Activated gamma-delta T cell treated with anti-CD3 and anti-CD28 coated beads, Interleukin-2, amount 50 U/mL, for 16 hours (primary cell): ENCODE measurements at regions not wholly inside any gene's neighbourhood (a gene's known extent, or its start where the extent isn't known, plus 50 kb on each side); places are given as distances from the start of the nearest gene placed in this dataset.
"Not testable (repeated sequence)": the region's sequence is repeated elsewhere in the genome, so short reads cannot be mapped to it uniquely, and the experiment has no call there.

ENCODE experiments used
- DNase-seq: peaks from one replicate; pipeline ENCODE4 v3.0.0-alpha.2; 2020; ENCODE audit warnings: low read depth

DNA sequence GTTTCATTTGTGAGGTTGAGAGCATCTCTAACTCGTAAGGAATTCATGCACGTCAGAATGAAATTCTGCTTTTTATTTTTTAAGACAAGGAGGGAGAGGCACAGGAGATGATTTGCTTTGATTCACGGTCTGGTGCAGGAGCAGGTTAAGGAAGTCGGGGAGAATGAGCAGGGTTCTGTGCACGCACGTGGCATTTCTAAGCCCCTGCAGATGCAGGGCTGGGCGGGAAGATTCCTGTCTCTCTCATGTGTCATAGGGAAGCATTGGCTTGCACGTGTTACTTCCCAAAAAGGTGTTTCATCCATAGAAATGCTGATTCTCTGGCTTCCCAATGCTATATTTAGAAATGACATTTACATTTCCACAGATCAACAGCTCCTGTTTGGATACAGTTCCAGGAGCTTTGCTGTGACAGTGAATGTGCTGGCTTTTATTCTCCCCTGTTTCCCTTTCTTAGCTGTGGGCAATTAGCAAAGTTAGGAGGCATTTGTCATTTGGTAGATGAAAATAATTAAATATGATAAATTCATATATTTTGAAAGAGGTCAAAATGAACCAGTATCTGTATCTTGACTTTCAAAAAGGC, 119.7 kb upstream of the ZFP64 start:
- DNase-seq: no peak

DNA sequence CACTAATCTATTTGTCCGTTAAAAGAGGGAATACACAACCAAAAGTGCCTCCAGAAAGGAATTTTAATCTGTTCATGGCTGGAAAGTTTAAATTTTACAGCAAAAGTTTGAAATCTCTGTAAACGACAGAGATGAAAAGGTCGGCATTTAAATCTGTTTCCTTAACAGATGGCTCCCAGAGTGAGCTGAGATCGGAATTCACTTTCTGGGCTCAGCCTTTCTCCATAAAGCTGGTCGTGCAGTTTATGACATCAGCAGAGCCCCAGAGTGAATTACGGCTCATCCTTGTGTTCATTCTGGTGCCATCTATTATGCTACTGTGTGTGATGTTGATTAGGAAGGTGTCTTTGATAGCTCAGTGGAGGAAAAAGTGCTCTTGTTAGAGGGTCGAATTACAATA, 117.6 kb upstream of the ZFP64 start:
- DNase-seq: no peak

DNA sequence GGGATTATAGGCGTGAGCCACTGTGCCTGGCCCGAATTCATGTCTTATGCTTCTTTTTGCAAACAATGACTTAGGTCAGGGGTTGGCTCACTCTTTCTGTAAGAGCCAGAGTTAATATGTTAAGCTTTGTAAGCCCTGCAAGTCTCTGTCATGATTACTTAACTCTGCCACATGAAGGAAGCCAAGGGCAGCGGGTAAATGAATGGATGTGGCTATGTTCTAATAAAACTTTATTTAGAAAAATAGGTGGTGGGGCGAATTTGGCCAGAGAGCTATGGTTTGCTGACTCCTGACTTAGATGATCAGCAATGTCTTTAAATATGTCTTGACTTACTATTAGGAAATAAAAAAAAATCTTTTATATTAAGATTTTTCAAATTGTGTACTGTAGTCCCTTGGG, 114.9 kb upstream of the ZFP64 start:
- DNase-seq: no peak

- DNase-seq: no peak
These were observed 114.3 kb upstream of the ZFP64 start for GRCh38 chr20:52305858-52306257.

- no peak for DNase-seq
These were observed 113.6 kb upstream of the ZFP64 start for GRCh38 chr20:52305024-52305645.

DNA sequence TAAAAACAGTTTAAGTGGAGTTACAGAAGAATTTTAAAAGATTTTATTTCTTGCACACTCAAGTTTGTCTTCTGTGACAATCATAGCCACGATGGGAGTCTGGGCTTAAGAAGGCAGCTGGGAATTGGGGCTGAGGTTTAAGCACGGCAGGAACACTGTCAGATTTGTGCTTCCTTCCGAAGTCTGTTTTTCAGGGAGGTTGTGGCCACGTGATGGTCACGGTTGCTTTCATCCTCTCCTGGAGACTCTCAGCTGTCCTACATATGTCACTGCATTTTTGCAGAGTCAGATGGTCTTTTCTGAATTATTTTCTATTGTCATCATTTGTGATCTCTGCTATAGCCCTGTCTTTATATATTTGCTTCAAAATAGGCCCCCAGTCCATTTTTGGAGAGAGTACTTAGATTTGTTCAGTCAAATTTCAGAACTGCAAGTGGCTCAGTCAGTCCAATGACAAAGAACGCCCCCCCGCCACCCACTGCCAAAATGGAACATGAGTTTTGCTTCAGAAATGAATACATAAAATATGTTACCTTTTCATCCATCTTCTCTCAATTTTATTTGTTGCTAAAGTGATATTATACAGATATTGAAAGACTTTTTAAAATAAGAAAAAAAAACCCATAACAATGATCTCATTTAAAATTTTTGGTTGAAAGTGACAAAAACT, 111.8 kb upstream of the ZFP64 start:
- DNase-seq: no peak

GRCh38 chr20:52302736-52303135, 111.2 kb upstream of the ZFP64 start:
- no peak for DNase-seq

DNA sequence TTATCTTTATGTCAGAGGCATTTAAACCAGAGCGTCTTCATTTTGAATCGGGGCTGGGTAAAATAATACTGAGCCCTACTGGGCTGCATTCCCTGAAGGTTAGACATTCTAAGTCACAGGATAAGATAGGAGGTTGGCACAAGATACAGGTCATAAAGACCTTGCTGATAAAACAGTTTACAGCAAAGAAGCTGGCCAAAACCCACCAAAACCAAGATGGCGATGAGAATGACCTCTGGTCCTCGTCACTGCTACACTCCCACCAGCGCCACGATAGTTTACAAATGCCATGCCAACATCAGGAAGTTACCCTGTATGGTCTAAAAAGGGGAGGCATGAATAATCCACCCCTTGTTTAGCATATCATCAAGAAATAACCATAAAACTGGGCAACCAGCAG, 110.5 kb upstream of the ZFP64 start:
- DNase-seq: not testable (repeated sequence)

DNA sequence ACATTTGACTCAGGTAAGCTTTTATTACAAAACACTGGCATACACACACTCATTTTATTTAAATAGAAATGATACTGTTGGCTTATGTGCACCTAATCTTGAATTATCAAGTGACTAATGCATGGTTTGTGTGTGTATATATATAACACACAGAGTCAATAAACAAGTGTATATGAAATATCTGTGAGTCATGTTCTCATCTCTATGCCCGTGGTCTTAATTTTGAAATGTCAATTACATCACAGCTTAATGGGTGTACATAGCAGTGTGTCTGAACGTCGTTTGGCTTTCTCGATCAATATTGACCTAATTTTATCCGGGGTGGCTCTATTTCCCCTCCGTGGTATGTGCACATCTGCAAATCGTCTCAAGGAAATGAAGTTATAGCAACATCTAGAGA, 104.0 kb upstream of the ZFP64 start:
- DNase-seq: no peak

GRCh38 chr20:52294106-52294628, 102.6 kb upstream of the ZFP64 start:
- DNase-seq: no peak

- DNase-seq: no peak
These were observed 99.5 kb upstream of the ZFP64 start for GRCh38 chr20:52291109-52291508.

DNA sequence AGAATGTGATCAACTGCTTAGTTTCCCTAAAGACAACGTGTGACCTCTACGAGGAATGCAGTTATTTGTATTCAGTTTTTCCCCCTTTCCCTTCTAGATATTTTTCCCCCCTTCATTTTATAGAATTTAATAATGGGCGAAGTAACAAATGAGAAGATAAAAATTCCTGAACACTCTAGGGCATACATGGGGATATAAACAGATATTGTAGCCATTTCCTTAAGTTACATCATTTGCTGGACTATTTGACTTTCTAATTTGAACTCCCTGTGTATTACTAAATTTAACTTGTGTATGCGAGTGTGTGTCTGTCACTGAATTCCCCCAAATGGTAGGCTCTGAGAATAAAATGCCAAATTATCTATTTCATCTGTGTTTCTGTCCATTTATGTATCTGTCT, 99.0 kb upstream of the ZFP64 start:
- DNase-seq: no peak

DNA sequence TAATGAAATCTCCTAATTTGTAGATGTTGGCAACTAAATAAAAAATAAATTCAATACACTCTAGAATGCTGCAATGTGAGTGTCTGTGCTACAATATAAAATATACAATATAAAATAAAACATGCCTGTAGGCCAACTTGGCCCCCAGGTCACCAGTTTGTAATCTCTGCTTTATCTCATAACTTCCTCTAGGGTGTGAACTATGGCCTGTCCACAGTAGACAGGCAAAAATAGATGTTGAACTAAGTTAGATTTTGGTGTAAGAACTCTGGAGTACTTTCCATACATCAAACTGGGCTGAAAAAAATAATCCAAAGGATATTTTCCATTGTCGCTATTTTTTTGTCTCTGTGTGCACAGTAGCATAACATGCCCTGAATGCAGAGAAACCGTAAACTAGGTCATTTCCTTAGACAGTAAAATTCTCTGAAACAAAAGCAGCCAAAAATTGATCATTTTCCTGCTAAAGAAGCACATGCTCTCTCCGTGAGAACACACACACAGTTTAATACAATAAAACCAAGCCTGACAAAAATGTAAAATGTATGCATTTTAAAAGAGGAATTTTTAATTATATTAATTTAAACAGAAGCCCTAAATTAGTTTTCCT, 98.5 kb upstream of the ZFP64 start:
- no peak for DNase-seq

DNA sequence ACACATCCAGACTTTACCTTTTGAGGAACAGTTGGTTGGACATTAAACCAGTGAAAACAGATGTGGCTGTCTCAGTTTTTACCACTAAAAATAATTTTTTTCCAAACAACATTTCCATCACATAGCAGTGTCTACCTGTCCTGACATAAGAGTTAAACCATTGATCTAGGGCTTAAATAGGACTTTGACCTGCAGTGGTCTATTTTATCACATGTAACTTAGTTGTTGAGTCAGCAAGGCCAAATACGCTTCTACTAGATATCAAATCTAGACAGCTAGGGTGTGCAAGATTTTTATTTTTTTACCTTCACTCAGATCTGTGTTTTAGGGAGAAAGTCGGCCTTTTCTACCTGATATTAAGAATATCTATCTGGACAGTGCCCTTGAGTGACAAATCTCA, 88.8 kb upstream of the ZFP64 start:
- DNase-seq: no peak

GRCh38 chr20:52279706-52280105, 88.1 kb upstream of the ZFP64 start:
- DNase-seq: no peak

DNA sequence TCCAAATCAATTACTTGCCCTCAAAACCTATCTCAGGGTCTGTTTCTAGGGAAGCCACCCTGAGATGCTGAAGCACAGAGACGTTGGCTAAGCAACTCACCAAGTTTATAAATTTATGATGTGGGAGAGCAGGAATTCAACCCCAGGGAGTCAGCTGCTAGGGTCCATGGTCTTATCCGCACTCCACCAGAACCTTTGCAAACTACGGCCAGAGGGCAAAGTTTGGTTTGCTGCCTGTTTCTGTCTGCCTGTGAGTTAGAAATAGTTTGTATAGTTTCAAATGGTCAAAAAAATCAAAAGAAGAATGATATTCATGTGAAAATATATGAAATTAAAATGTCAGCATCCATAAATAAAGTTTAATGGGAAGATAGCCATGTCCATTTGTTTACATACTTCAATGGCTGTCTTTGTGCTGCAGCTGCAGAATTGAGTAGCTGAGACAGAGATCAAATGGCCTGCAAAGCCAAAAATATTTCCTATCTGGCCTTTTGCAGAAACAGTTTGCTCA, 83.7 kb upstream of the ZFP64 start:
- DNase-seq: no peak

- DNase-seq: no peak
These were observed 79.1 kb upstream of the ZFP64 start for GRCh38 chr20:52270696-52271095.

DNA sequence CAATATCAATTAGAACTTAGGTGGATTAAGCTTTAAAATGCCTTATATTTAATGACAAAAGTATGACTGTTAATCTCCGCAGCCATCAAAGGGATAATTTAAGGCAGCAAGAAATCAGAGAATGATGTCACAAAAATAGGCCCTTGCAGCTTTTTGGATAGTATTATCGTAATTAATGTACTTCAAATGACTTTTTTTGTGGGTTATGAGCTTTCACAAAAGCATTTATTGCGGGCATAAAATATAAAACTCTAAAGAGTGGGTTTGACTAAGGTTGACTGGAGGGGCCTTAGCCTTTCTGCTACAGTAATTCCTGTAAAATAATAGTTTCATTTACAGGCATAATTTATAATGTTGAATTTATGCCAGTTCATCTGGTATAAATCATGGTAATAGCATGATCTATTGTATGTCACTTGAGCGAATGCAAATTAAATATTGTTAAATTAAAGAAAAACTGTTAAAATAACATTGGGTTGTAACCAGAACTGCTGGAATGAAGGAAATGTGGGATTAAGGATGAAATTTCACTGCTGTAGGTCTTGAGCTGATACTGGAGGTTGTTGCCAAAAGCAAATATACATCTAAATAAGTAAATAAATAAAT, 78.5 kb upstream of the ZFP64 start:
- no peak for DNase-seq

GRCh38 chr20:52269321-52269720, 77.7 kb upstream of the ZFP64 start:
- DNase-seq: no peak

- DNase-seq: no peak
These were observed 76.7 kb upstream of the ZFP64 start for GRCh38 chr20:52268184-52268749.

DNA sequence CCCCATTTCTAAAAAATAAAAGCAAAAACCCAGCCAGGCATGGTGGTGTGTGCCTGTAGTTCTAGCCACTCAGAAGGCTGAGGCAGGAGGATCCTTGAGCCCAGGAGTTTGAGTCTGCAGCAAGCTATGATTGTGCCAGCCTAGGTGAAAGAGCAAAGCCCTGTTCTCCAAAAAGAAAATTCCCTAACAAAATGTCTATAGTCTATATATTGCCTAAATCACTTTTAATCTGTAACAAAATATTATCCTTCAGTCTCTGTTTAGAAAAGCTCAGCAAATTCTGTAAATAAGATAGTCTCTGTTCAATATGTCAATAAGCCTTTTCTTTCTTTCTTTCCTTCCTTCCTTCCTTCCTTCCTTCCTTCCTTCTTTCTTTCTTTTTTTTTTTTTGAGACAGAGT, 75.8 kb upstream of the ZFP64 start:
- DNase-seq: no peak

GRCh38 chr20:52263757-52264156, 72.2 kb upstream of the ZFP64 start:
- no peak for DNase-seq
